Body of pancreas (tissue), 4 donors: ENCODE measurements at regions not wholly inside any gene's neighbourhood (a gene's known extent, or its start where the extent isn't known, plus 50 kb on each side); places are given as distances from the start of the nearest gene placed in this dataset.

ENCODE experiments used
- CTCF ChIP-seq, 7 experiments: fragments of 450-650 bp in 4 of 7; fragments of 200-600 bp in 3 of 7; sonication (generic) in 3 of 7; IDR thresholded peaks; one replicate each; pipeline ENCODE4 v1.5.1; 2016 to 2019; ENCODE audit warnings: antibody characterized with exemption in 7 of 7
- POLR2A ChIP-seq, 3 donors: fragments of 450-650 bp; IDR thresholded peaks; one replicate each; pipeline ENCODE4 v1.6.1; 2016; ENCODE audit warnings: antibody characterized with exemption in 3 of 3, mild to moderate bottlenecking in 2 of 3

DNA sequence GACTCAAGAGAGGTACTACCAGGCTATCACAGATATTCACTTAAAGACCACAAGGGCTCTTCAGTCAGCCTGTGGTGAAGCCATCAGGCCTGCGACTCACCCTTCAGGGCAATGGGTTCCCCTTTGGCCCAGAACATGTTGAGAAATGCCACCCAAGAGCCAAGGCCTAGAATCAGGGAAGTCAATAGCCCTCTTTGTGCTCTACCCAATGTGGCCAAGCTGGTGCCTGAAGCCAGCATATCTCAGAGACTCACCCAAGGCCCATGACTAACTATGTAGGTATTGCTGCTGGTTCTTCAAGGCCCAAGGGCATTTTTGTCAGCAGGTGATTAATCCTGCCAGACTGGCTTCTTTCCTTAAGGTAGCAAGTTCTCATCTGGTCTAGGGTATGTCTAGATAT is 338.9 kb upstream of the SETBP1 start:
- no peak for TF ChIP-seq CTCF (IDR thresholded peaks at IDR 0.05)
- no peak for TF ChIP-seq POLR2A (IDR thresholded peaks at IDR 0.05)
